GM18909 (cell line): ENCODE measurements at regions not wholly inside any gene's neighbourhood (a gene's known extent, or its start where the extent isn't known, plus 50 kb on each side); places are given as distances from the start of the nearest gene placed in this dataset.

Experiments
- ATAC-seq: cut with Tn5 transposase; IDR thresholded peaks from one replicate; pipeline ENCODE4 v1.9.1; 2021; ENCODE audit warnings: mild to moderate bottlenecking; ENCODE audit not compliant: unreplicated experiment, poor library complexity

DNA sequence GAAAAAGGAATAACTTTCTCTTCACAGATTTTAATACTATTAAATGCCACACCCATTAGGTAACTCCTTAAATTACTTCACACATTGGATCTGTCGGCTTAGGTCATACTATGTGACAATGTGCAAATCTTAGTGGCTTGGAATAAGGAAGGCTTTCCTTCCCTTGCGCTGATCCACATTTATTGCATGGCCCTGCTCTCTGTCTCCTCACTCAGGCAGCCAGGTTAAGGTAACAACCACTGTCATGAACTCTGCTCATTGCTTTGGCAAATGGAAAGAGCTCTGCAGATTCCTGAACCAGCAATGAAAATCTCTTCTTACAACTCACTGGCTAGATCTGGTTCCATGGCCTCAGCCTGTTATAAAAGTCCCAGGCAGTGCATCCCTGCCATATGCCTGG lies 121.9 kb upstream of the NFIB start:
- ATAC-seq, result no peak

DNA sequence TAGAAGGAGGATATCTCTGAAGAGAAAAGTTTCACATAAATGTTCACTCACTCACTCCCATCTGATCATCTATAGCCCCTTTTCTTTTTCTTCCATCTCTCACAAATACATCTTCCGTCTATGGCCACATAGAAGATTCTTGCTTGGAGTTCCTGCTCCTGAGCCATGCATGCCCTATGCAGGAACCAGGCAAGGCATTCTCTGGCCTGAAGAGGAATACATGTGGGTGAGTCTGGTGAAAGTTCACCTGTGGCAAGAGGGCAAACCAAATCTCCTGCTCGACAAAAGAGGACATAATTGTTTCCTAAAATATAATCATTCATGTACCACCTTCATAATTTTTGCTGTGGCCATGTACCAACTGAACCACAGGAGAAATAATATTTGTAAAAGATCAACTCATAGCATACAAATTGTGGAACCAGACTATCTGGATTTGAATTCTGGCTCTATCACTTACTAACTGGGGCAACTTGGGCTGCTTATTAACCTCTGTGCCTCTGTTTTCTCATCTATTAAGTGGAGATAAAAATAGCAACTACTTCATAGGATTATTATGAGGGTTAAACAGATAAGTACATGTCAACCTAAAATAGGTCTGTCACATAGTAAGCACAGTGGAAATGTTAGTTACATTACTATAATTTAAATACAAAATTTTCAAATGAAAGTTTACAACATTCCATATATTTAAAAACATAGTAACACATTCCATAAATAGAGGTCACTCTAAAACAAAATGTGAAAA lies 121.2 kb upstream of the NFIB start:
- no peak for ATAC-seq

DNA sequence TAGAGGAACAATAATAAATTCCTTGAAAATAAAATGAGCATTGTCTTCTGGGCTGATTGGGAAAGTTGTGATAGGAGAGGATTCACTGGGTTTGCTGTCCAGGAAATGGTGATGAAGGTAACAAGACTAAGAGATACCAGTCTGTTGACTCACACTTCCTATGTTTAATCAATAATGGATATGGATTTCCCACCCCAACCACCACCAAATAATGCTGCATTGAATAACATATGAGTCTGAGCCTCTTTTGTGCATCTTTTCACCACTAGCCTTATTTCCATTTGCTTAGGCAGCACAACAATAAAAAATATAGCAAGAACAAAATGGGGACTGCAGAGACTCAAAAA lies 120.2 kb upstream of the NFIB start:
- no peak for ATAC-seq

DNA sequence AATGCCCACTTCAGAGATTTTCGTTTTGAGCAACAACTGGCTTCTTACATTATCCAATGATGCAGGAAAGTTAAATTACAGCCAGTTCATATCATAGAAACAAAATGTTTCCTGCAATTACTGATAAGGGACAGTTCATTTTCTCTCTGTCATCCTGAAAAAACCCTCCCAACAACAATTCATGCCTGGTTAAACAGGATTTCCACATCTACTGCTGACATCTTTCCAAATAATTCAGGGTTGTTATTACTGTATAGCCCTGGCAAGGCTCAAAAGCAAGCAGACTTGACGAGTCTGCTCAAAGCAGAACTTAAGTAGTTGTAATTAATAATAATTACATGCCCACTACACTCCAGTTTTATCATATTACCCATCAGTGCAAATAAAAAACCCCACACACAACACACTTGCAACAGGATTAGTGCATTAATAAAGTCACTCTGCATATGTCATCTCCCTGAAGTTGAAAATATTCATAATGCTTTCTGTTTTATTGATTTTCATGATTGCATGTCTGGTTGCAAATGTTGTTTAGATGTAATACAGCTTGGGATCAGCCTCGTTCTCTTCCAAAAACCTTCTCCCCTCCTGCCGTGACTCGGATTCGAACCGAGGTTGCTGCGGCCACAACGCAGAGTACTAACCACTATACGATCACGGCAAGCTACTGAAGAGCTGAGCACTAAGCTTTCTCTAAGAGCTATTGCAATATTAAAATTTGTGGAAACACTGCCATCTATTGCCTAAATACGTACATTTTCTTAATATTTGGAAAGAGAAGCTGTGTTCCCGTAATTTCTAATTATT lies 119.6 kb upstream of the NFIB start:
- ATAC-seq, result no peak

DNA sequence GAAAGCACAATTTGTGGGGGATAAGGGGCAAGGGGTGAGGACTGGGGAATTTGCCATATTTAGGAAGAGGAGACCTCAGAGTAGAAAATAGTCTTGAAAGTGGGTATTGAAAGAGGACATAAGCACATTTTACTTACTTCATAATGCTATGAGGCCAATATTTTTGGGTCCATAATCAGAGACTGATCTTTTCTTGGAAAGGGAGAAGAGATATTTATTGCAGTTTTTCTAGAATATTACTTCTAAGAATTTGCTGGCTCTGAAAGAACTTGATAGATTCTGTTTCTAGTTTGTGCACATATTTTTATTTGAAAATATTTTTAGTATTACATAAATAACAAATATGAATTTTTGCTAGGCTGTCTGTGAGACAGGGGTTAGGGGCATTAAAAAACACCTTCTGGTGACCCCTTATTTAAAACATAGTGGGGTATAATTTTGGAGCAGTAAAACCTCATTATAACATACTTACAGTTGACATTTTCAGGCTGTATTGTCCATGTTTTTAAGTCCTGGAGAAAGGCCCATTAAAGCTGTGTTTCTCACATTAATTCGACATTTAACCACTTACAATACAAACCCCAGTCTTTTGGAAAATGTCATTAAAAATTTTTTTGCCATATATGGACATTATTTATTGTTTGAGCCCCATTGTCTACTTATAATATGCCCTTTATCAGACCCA lies 118.9 kb upstream of the NFIB start:
- ATAC-seq, result no peak

DNA sequence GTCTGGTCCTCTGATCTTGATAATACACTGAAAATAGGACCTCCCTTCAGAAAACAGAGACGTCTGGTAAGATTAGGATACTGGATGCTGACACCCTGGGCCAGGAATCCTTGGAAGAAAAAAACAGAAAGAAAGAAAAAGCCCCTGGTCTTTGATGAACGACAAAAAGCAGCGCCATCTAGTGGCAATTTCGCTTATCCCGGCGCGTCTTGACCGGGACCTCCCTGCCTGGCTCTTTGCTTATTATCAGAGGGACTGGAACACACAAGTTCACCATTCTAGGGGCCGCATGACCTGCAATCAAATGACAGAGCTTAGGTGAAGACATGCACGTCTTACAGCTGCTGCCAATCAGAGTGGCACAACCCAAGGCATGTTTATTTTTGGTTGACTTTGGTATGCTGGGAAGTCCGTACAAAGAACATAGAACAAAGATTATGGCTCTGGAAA lies 114.9 kb upstream of the NFIB start:
- ATAC-seq, result peak; percentile 66

DNA sequence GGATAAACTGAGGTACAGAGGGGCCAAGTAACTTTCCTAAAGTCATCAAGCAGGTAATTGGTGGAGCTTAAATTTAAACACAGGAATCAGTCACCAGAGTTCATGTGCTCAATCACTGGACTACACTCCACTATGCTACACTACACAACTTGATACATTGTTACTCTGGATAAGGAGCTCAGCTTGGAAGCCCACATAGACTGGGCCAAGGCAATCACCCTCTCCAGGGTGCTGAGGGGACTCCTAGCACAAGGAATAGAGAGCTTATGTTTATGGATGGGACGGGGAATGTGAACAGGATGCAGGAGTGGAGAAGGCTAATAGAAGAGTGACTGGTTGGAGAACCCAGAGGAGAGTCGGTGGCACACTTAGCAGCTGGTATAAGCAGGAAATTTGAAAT lies 113.5 kb upstream of the NFIB start:
- ATAC-seq, result no peak

DNA sequence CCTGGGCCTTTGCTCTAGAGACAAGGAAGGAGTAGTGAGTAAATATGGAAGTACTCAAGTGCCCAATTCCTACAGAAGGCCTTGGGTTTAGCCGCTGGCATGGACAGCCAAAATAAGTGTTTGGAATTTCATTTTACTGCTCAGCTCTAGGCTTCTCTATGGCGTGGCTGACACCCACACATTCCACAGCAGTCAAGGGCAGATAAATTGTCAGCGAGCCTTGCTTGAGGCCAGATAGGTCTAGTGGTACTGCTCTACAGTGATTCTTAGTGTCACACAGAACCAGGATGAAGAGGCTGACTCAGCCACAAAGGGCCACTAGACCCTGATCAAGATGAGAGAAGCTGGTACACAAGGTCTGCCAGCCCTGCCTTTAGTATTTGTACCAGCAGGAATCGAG lies 111.0 kb upstream of the NFIB start:
- no peak for ATAC-seq

DNA sequence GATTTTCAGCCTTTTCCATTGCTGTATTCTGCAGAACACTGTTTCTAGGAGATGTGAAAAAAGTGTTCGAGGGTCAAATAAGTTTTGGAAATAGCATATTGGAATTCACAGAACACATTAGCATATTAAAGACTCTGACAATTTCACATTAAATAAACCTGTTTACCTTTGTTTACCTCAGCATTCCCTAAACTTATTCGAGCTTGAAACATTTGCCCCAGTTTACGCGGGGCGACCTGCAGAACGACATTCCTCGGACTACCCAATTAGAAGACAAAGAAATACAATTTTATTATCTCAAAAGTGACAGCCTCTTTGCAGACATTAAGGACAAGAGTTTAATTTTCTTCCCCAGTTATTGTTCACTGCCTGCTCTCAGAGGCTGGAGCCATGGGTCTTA lies 110.3 kb upstream of the NFIB start:
- ATAC-seq, result no peak

DNA sequence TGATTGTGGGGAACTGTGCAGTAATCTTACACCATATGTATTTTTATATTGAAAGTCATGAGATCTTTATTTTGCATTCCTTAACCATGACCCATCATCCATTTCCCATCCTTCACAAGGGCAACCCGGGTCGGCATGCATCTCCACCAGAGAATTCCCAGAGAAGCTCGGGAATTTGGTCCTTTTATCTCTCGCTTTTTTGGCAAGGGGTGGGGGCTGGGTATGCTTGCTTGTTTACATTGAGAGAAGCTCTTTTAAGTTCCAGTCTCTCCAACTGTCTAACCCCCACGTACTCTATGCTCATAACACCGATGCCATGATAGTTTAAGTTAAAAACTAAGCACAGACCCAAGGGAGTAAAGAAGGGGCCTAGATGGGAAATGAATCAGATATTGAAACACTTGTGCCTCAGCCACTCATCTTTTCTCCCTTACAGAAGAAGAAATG lies 109.9 kb upstream of the NFIB start:
- ATAC-seq, result no peak

DNA sequence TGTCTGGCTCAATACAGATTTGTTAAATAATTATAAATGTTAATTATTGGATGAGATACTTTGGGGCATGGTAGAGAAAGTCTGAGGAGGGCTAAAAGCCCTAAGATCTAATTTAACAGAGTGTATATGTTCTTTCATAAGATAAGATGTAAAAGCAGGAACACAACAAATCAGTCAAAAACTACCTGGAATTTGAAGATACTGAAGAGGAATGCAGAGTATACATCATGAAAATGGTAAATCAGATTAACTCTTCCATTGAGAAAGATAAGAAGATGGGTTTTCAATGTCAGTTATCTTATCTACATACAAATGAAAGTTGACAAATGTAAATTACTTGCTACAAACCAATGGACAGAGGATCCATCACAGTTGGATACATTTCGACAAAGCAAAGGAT lies 107.3 kb upstream of the NFIB start:
- ATAC-seq, result no peak

DNA sequence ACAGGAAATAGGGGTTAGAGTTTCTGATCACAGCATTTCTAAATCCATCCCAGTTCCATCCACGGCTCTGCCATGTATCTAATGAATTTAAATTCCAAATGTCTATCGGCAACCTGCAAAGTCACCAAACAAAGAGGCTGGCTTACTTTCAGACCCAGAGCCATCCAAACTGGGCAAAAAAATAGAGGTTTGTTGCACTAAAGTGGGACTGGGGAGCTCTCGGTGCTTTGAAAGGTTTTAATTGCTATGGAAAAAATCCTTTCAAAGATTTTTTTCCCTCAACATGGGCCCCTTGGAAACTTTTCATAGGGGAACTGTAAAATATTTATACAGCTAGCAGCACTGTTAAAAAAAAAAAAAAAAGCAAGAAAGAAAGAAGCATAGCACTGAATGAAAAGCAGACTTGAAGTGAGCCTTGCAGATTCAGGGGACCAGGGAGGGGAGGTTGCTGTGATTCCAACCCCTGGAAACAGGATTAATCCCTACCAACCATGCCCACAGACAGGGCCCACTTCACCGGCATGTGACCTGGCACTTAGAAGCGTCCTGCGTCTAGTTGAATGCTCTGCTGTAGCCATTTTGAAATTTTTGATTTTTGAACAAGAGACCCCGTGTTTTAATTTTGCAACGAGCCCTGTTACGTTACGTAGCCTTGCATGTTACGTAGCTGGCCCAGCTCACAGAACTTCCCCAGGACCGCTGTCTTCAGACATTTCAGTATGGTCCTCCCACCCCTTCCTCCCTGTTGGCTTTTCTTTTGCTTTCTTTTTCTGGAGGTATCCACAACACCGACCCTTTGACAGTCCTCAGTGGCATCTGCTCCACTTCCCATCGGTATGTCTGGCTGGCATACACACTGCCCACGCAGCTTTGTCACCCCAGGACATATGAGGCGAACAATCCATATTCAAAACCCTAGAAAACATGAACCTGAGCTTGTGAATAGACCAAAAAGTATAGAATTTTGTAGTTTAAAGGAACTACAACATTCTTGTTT lies 105.3 kb upstream of the NFIB start:
- no peak for ATAC-seq

DNA sequence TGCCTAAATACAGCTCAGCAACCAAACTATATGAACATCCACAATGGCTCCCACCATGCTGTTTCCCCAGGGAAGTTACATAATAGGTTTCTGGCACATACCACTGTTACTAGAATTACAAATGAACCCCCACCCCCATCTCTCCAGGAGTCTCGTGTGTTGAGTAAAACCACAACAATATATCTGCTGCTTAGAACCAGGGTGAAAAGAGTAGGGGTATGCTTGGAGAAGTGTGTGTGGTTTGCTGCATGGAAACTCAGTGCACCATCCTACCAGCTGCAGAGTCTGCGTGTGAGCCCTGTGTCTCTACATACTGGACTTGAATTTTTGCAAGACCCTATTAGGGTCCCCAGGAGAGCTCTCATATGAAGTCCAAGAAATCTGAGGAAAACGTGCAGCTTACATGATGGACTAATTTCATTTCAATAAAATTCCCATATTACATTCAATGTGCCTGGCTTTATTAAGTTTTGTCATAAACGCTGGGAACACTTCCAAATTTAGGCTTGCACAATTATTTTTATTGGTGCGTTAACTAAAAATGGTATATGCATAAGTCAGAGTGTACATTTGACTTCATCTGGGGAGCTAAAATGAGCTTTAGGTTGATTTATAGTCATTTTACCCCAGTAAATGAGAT lies 104.5 kb upstream of the NFIB start:
- ATAC-seq, result no peak

DNA sequence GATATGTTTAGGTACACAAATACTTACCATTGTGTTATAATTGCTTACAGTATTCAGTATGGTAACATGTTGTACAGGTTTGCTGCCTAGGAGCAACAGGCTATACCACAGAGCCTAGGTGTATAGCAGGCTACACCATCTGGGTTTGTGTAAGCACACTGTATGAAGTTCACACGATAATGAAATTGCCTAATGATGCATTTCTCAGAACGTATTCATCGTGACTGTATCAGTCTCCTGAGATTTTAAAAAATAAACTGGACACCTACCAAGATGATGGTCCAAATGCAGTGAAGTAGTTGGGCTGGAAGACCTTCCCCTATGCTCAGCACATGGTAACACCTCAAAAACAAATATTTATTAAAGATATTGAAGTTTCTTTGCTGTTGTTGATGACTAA lies 103.3 kb upstream of the NFIB start:
- no peak for ATAC-seq

DNA sequence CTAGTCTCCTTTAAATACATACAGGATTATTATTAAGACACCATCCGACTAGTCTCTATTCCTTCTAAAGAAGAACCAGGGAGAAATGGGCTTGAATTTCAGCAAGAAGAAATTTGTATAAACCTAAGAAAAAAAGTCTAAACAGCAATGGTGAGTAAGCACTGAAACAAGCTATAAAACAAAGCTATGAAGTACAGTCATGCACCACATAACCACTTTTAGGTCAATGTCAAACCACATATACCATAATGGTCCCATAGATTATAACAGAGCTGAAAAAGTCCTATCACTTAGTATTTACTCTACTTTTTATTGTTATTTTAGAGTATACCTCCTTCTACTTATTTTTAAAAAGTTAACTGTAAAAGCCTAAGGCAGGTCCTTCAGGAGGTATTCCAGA lies 102.0 kb upstream of the NFIB start:
- ATAC-seq, result no peak

DNA sequence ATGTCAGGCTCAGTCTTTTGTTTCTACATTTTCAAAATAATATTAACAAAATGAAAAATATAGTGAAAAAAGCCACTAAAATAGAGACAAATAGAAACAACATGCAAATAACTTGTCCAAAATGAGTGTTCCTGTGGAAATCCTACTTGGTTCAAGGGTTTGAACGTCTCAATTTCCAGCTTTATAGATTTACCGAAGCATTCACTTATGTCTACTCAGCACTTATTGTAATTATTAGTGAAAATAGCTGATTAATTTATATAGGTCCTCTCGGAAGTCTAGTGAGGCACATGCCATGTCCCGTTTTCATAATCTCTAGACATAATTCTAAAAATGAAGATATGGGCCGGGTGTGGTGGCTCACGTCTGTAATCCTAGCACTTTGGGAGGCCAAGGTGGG lies 99.9 kb upstream of the NFIB start:
- no peak for ATAC-seq

DNA sequence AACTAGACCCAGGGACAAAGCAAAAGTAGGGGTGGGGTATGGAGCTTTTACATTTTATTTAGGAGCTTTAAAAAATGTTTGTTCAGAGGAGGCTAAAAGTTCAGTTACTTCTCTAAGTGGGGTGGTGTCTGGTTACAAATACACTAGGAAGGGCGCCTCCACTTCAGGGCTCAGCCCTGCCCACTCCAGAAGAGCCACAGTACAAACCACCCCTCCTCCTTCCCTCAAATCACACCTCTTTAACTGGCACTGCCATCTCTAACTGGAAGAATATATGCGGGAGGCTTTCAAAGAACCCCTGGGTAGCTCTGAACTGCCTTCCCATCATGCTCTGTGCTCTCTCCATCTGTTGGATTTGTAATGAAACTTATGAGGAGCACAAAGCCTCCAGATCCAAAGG lies 98.8 kb upstream of the NFIB start:
- no peak for ATAC-seq

DNA sequence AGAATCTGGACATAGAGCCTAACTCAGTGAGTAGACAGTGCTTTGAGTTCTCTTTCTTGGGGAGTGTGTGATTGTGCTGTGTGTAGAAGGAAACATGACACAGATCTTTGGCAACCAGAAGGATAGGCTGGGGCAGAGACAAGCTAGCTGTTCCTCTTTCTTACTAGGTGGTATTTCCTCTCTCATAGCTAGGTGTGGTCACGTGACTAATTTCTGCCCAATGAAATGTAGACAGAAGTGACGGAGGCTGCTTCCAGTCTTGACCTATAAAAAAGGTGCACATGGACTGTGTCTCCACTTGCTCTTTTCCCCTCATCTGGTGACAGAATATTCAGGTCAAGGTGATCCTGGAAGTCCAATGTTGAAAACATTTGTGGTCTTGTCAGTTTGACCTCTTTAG lies 92.5 kb upstream of the NFIB start:
- ATAC-seq, result no peak

DNA sequence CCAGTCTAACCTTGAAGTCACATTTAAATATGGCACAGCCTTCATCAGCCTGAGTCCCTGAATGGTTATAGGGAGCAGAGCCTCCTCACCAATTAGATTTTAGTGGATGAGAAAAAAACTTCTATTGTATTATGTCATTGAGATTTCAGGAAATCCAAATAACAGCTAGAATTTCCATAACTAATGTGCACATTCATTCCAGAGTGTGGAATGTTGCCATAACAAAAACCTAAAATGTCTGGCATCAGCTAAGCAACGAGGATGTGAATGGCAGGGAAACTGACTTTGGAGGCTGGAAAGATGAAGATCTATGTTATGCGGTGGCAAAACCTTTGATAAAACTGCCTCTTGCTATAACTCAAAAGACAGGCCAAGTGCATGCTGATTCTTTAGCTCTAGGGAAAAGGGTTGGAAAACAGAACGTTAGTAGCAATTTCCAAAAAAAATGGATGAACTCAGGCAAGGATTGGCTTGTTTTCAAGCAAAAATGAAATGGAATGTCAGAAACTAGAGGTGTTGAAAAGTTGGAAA lies 91.3 kb upstream of the NFIB start:
- ATAC-seq, result no peak
